Neuronal stem cell (in vitro differentiated cells): ENCODE measurements at regions not wholly inside any gene's neighbourhood (a gene's known extent, or its start where the extent isn't known, plus 50 kb on each side); places are given as distances from the start of the nearest gene placed in this dataset.

Experiments
- DNase-seq: peaks from one replicate; pipeline ENCODE4 v3.0.0-alpha.2; 2013; ENCODE audit warnings: low spot score
- H2AFZ ChIP-seq: one replicate; pipeline ENCODE4 v1.6.1; 2013; ENCODE audit warnings: mild to moderate bottlenecking, low read length, inconsistent platforms
- H2AK5ac ChIP-seq: 2 replicates; pipeline ENCODE4 v1.6.1; 2013; ENCODE audit warnings: low read depth, mild to moderate bottlenecking, inconsistent platforms, low read length, moderate library complexity, mixed read lengths
- H2BK120ac ChIP-seq: 2 replicates; pipeline ENCODE4 v1.6.1; 2013; ENCODE audit warnings: low read depth, mild to moderate bottlenecking, inconsistent platforms, low read length, moderate library complexity, mixed read lengths
- H2BK12ac ChIP-seq: one replicate; pipeline ENCODE4 v1.6.1; 2013; ENCODE audit warnings: low read length, inconsistent platforms
- H2BK15ac ChIP-seq: 2 replicates; pipeline ENCODE4 v1.6.1; 2013; ENCODE audit warnings: mild to moderate bottlenecking, low read length, inconsistent platforms, mixed read lengths
- H2BK5ac ChIP-seq: one replicate; pipeline ENCODE4 v1.6.1; 2013; ENCODE audit warnings: inconsistent platforms, mild to moderate bottlenecking, low read length, moderate library complexity
- H3K14ac ChIP-seq: one replicate; pipeline ENCODE4 v1.6.1; 2013; ENCODE audit warnings: low read length, inconsistent platforms
- H3K18ac ChIP-seq: 2 replicates; pipeline ENCODE4 v1.6.1; 2013; ENCODE audit warnings: low read length, inconsistent platforms
- H3K23ac ChIP-seq: 2 replicates; pipeline ENCODE4 v1.6.1; 2013; ENCODE audit warnings: low read depth, mild to moderate bottlenecking, mixed read lengths, low read length, inconsistent platforms; ENCODE audit not compliant: poor library complexity
- H3K27ac ChIP-seq: replicated peaks from 3 replicates; pipeline ENCODE4 v1.5.1; 2013; ENCODE audit warnings: low read length, inconsistent platforms
- H3K27me3 ChIP-seq, 3 experiments: 2 replicates each; pipeline ENCODE4 v1.6.1; 2013; ENCODE audit warnings: low read length in 3 of 3, mild to moderate bottlenecking in 2 of 3, inconsistent platforms in 1 of 3, low read depth in 1 of 3, mixed read lengths in 1 of 3, moderate library complexity in 1 of 3; ENCODE audit not compliant: control insufficient read depth in 3 of 3, insufficient read depth in 3 of 3
- H3K36me3 ChIP-seq, 2 donors: replicated peaks in 1 of 2; 2 replicates each; pipeline ENCODE4 v1.6.1; 2013; ENCODE audit warnings: low read length in 2 of 2; ENCODE audit not compliant: control insufficient read depth in 2 of 2, insufficient read depth in 2 of 2
- H3K4ac ChIP-seq: 2 replicates; pipeline ENCODE4 v1.6.1; 2013; ENCODE audit warnings: inconsistent platforms, mild to moderate bottlenecking, low read length, moderate library complexity
- H3K4me1 ChIP-seq, 2 donors: 1 replicate in 1 of 2; 2 replicates in 1 of 2; pipeline ENCODE4 v1.6.1; 2013; ENCODE audit warnings: low read length in 2 of 2, low read depth in 1 of 2; ENCODE audit not compliant: control insufficient read depth in 2 of 2, insufficient read depth in 1 of 2
- H3K4me2 ChIP-seq: one replicate; pipeline ENCODE4 v1.6.1; 2013; ENCODE audit warnings: mild to moderate bottlenecking, low read length, inconsistent platforms; ENCODE audit not compliant: insufficient read depth, poor library complexity, severe bottlenecking
- H3K4me3 ChIP-seq, 2 donors: 2 replicates each; pipeline ENCODE4 v1.5.1; 2013; ENCODE audit warnings: low read length in 2 of 2, mild to moderate bottlenecking in 2 of 2, inconsistent platforms in 1 of 2, moderate library complexity in 1 of 2
- H3K79me1 ChIP-seq: one replicate; pipeline ENCODE4 v1.6.1; 2013; ENCODE audit warnings: low read depth, mild to moderate bottlenecking, inconsistent platforms, low read length, moderate library complexity
- H3K9ac ChIP-seq: one replicate; pipeline ENCODE4 v1.6.1; 2013; ENCODE audit warnings: mild to moderate bottlenecking, low read depth, low read length, inconsistent platforms; ENCODE audit not compliant: poor library complexity
- H3K9me3 ChIP-seq, 2 donors: replicated peaks in 1 of 2; 2 replicates each; pipeline versions ENCODE3 to v1.6.1; 2013; ENCODE audit warnings: low read length in 2 of 2, mild to moderate bottlenecking in 2 of 2, inconsistent platforms in 1 of 2, low read depth in 1 of 2, mixed read lengths in 1 of 2, moderate library complexity in 1 of 2; ENCODE audit not compliant: control insufficient read depth in 2 of 2, insufficient read depth in 1 of 2
- H4K8ac ChIP-seq: one replicate; pipeline ENCODE4 v1.6.1; 2013; ENCODE audit warnings: low read depth, mild to moderate bottlenecking, inconsistent platforms, low read length, moderate library complexity
- H4K91ac ChIP-seq: one replicate; pipeline ENCODE4 v1.6.1; 2013; ENCODE audit warnings: low read length, low read depth, mild to moderate bottlenecking, inconsistent platforms; ENCODE audit not compliant: poor library complexity
- WGBS, 2 donors: extraction: QIAGEN DNeasy Blood & Tissue Kit; methylation state at CpG; one replicate each; pipeline ENCODE4 v1.1.7; 2013; ENCODE audit warnings: missing lambda C conversion rate in 2 of 2, mixed read lengths in 1 of 2; ENCODE audit not compliant: insufficient read length in 2 of 2, insufficient replicate concordance in 1 of 2; ENCODE audit errors: extremely low coverage in 2 of 2; 5-methylcytosine and 5-hydroxymethylcytosine counted together

- Histone ChIP-seq H3K36me3 (no peaks in the 10 kb centered on the region), H2BK15ac (no peak overlapping the region), H2BK5ac (no peak overlapping the region), H2AFZ (no peak overlapping the region), H3K4me3 (no peak overlapping the region), H3K27me3 (no peaks in the 10 kb centered on the region), H3K23ac (no peak overlapping the region), H3K9ac (no peak overlapping the region), H3K4ac (no peak overlapping the region), H3K79me1 (no peaks in the 10 kb centered on the region), H3K4me1 (no peaks in the 10 kb centered on the region), H3K18ac (no peak overlapping the region), H4K91ac (no peak overlapping the region), H4K8ac (no peak overlapping the region), H3K9me3 (peaks cover 0 to 2% of the 10 kb centered on the region in 2 donors), H3K14ac (no peak overlapping the region), H2BK12ac (no peak overlapping the region), H3K4me2 (no peak overlapping the region), H2BK120ac (no peak overlapping the region), H3K27ac (no peak overlapping the region), H2AK5ac (no peak overlapping the region)
- no peak for DNase-seq
- WGBS, 2 donors: no CpG with 5 or more reads among the region's 2 CpGs
These were observed 461.4 kb downstream of the NAF1 start for GRCh38 chr4:162705130-162705803.

DNA sequence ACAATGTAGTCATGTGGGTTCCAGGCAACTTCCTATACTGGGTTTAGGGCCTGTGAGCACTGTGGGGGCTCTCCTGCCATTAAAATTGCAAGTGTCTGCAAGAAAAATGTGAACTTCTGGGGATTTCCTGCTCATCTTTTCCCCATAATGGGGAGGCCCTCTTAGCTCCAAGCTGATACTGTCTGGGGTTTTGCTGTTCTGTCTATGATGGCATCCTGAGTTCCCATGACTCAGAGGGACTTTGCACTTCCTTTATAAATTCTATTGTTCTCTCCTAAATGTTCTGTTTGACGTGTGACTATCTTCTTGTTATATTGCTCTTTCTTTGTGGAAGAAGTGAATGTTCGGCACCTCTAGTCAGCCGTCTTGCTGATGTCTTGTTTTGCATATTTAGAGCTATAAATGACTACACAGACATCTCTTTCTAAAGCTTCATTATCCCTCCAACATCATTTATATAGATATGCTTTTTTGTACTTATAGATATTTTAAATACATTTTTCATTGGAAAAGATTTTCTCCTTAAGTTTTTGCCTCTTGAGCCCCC, 465.8 kb downstream of the NAF1 start:
- H4K8ac ChIP-seq: no peak overlapping the region
- no peaks in the 10 kb centered on the region for H3K79me1 ChIP-seq
- peak overlapping the region; percentile 17 for H2AFZ ChIP-seq
- WGBS, 2 donors: no CpG with 5 or more reads among the region's 3 CpGs
- H3K9me3 ChIP-seq: peaks cover 0 to 2% of the 10 kb centered on the region in 2 donors
- no peak overlapping the region for H3K4me2 ChIP-seq
- no peak overlapping the region for H2BK12ac ChIP-seq
- no peak overlapping the region for H2BK15ac ChIP-seq
- H3K27ac ChIP-seq: no peak overlapping the region
- DNase-seq: no peak
- no peak overlapping the region for H3K4ac ChIP-seq
- no peak overlapping the region for H3K23ac ChIP-seq
- H3K4me1 ChIP-seq: no peaks in the 10 kb centered on the region
- H3K14ac ChIP-seq: no peak overlapping the region
- no peak overlapping the region for H4K91ac ChIP-seq
- no peak overlapping the region for H3K18ac ChIP-seq
- H3K9ac ChIP-seq: no peak overlapping the region
- H2BK120ac ChIP-seq: peak overlapping the region; percentile 87
- H3K4me3 ChIP-seq: no peak overlapping the region
- no peaks in the 10 kb centered on the region for H3K36me3 ChIP-seq
- no peak overlapping the region for H2AK5ac ChIP-seq
- no peak overlapping the region for H2BK5ac ChIP-seq
- H3K27me3 ChIP-seq: no peaks in the 10 kb centered on the region

GRCh38 chr4:162700358-162700757, 466.3 kb downstream of the NAF1 start:
- peak overlapping the region; percentile 87 for H2BK120ac ChIP-seq

DNA sequence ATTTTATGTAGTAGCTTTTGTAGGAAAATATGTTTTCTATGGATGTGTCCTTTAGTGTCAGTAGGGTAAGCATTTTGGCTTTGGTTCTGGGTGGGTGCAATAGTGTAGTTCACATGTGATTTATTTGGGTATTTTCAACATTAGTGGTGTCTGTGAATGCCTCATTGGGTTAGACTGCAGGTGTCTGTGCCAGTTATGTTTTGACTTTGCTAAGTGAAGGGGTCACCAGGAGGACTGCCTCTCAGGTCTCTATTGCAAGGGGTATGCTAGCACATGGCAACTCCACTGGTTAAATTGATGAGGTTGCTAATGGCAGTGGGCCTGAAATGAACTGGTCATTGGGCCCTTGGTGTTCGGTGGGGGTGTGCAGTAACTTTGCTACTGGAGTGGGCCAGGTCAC, 467.1 kb downstream of the NAF1 start:
- no peak overlapping the region for H3K18ac ChIP-seq
- no peak overlapping the region for H3K4ac ChIP-seq
- no peak overlapping the region for H2AFZ ChIP-seq
- no peak overlapping the region for H3K14ac ChIP-seq
- H2BK12ac ChIP-seq: no peak overlapping the region
- WGBS, 2 donors: no CpG with 5 or more reads among the region's 1 CpG
- H4K91ac ChIP-seq: no peak overlapping the region
- no peak overlapping the region for H3K9ac ChIP-seq
- H2BK120ac ChIP-seq: no peak overlapping the region
- H3K4me2 ChIP-seq: no peak overlapping the region
- H3K23ac ChIP-seq: no peak overlapping the region
- peaks cover 0 to 2% of the 10 kb centered on the region in 2 donors for H3K9me3 ChIP-seq
- H3K4me3 ChIP-seq: no peak overlapping the region
- no peak overlapping the region for H2AK5ac ChIP-seq
- no peak for DNase-seq
- no peak overlapping the region for H2BK15ac ChIP-seq
- no peaks in the 10 kb centered on the region for H3K4me1 ChIP-seq
- no peaks in the 10 kb centered on the region for H3K79me1 ChIP-seq
- no peaks in the 10 kb centered on the region for H3K36me3 ChIP-seq
- H4K8ac ChIP-seq: no peak overlapping the region
- H2BK5ac ChIP-seq: no peak overlapping the region
- H3K27me3 ChIP-seq: no peaks in the 10 kb centered on the region
- H3K27ac ChIP-seq: no peak overlapping the region

More at GRCh38 chr4:162700358-162700757, 466.3 kb downstream of the NAF1 start:
- H2BK12ac ChIP-seq: no peak overlapping the region
- H2AFZ ChIP-seq: peak overlapping the region; percentile 17
- no peaks in the 10 kb centered on the region for H3K36me3 ChIP-seq
- peaks cover 0 to 2% of the 10 kb centered on the region in 2 donors for H3K9me3 ChIP-seq
- no peak overlapping the region for H3K27ac ChIP-seq
- H4K8ac ChIP-seq: no peak overlapping the region
- H3K4me2 ChIP-seq: no peak overlapping the region
- H3K4me3 ChIP-seq: peak overlapping the region in 1 of 2 donors; percentile 18
- H2BK5ac ChIP-seq: no peak overlapping the region
- H3K23ac ChIP-seq: no peak overlapping the region
- WGBS, 2 donors: no CpG with 5 or more reads among the region's 2 CpGs
- H3K4ac ChIP-seq: no peak overlapping the region
- no peak overlapping the region for H2AK5ac ChIP-seq
- peak overlapping the region; percentile 35 for H3K18ac ChIP-seq
- no peak for DNase-seq
- H3K27me3 ChIP-seq: no peaks in the 10 kb centered on the region
- H2BK15ac ChIP-seq: no peak overlapping the region
- no peak overlapping the region for H3K9ac ChIP-seq
- H3K79me1 ChIP-seq: no peaks in the 10 kb centered on the region
- no peak overlapping the region for H3K14ac ChIP-seq
- H4K91ac ChIP-seq: no peak overlapping the region
- H3K4me1 ChIP-seq: no peaks in the 10 kb centered on the region
